ENCODE measurements at regions not wholly inside any gene's neighbourhood (a gene's known extent, or its start where the extent isn't known, plus 50 kb on each side); places are given as distances from the start of the nearest gene placed in this dataset.

DNA sequence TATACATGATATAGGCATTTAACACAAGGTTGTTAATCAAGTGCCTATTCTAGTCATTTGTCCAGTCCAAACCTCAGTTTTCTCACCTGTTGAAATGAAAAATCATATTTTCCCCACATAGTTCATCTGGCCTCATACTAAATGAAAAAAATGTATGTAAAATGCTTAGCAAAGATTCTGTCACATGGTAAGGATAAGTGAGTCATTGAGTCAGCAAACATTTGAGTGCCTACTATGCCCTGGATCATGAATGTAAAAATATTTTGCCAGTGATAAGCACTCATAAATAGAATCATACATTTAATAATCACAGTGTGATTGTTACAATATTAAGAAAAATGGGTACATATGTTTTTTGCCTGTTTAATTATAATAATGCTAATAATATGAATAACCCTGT lies 181.2 kb upstream of the PAPPA start:
- POLR2A ChIA-PET, result interaction anchor here (1.3 kb wide), 1 partner anchor 28 kb away, joined by 5 read pairs; no protein-coding TSS in a partner anchor
- no peak for ATAC-seq
- no peaks in the 10 kb centered on the region for H3K27me3 ChIP-seq (ENCODE audit: control insufficient read depth in 1 of 2, insufficient read depth in 2 of 2, low read length in 2 of 2)
- intact Hi-C loops (cut with micrococcal nuclease; ENCODE audit: unreplicated experiment), result no loop called here
- TF ChIP-seq ELF4 (CRISPR knock-in tag; IDR thresholded peaks at IDR 0.05; ENCODE audit: borderline replicate concordance) (no peak), ZNF274 (CRISPR knock-in tag; IDR thresholded peaks at IDR 0.05) (no peak), ZNF207 (IDR thresholded peaks at IDR 0.05; ENCODE audit: borderline replicate concordance) (no peak), NFRKB (IDR thresholded peaks at IDR 0.05) (no peak), XBP1 (CRISPR knock-in tag; IDR thresholded peaks at IDR 0.05) (no peak), ZBTB2 (CRISPR knock-in tag; IDR thresholded peaks at IDR 0.05; ENCODE audit: low read depth) (no peak), CREB1 (IDR thresholded peaks at IDR 0.05) (no peak), CREB1 (CRISPR knock-in tag; IDR thresholded peaks at IDR 0.05) (no peak), MAFF (IDR thresholded peaks at IDR 0.05; ENCODE audit: low read depth, low read length) (no peak), RFXANK (CRISPR knock-in tag; IDR thresholded peaks at IDR 0.05) (no peak), SUZ12 (IDR thresholded peaks at IDR 0.05; ENCODE audit: low read depth, low read length) (no peak), ZSCAN31 (CRISPR knock-in tag; IDR thresholded peaks at IDR 0.05; ENCODE audit: low read depth) (no peak), HIC2 (CRISPR knock-in tag; IDR thresholded peaks at IDR 0.05; ENCODE audit: low read depth) (no peak), ZNF569 (CRISPR knock-in tag; IDR thresholded peaks at IDR 0.05; ENCODE audit: borderline replicate concordance) (no peak)
- TF ChIP-seq, protein P1, sequence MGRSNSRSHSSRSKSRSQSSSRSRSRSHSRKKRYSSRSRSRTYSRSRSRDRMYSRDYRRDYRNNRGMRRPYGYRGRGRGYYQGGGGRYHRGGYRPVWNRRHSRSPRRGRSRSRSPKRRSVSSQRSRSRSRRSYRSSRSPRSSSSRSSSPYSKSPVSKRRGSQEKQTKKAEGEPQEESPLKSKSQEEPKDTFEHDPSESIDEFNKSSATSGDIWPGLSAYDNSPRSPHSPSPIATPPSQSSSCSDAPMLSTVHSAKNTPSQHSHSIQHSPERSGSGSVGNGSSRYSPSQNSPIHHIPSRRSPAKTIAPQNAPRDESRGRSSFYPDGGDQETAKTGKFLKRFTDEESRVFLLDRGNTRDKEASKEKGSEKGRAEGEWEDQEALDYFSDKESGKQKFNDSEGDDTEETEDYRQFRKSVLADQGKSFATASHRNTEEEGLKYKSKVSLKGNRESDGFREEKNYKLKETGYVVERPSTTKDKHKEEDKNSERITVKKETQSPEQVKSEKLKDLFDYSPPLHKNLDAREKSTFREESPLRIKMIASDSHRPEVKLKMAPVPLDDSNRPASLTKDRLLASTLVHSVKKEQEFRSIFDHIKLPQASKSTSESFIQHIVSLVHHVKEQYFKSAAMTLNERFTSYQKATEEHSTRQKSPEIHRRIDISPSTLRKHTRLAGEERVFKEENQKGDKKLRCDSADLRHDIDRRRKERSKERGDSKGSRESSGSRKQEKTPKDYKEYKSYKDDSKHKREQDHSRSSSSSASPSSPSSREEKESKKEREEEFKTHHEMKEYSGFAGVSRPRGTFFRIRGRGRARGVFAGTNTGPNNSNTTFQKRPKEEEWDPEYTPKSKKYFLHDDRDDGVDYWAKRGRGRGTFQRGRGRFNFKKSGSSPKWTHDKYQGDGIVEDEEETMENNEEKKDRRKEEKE (IDR thresholded peaks at IDR 0.05), result no peak
- in situ Hi-C loops (cut with HindIII; ENCODE audit: extremely low pct_ligation_motif_present, low pct_unique_long_range_greater_than_20kb), result no loop called here
- H3K9ac ChIP-seq (ENCODE audit: insufficient read depth, low read depth, low read length), result no peak overlapping the region
- H3K4me2 ChIP-seq (ENCODE audit: low read depth, low read length), result no peak overlapping the region
- no peaks in the 10 kb centered on the region for H3K79me2 ChIP-seq (ENCODE audit: insufficient read depth, low read length)
- H3K4me1 ChIP-seq (ENCODE audit: insufficient read depth, low read length), result no peaks in the 10 kb centered on the region
- no TSS peak for BruUV-seq (replicated peaks)
- H4K20me1 ChIP-seq (ENCODE audit: insufficient read depth, low read length), result no peaks in the 10 kb centered on the region
- H2AFZ ChIP-seq (ENCODE audit: low read length), result no peak overlapping the region
- no peak for DNase-seq (ENCODE audit: low spot score)
- no peak overlapping the region for H3K4me3 ChIP-seq (replicated peaks in 1 of 3; ENCODE audit: insufficient read depth in 1 of 3, low read depth in 2 of 3, low read length in 3 of 3)
- no peak overlapping the region for H3K27ac ChIP-seq (ENCODE audit: extremely low read length, insufficient read depth, low read length)
- FAIRE-seq, result no peak
- CTCF ChIA-PET (ENCODE audit: low intra/inter-chr PET ratio, low total read pairs), result no interaction called here
- no peaks in the 10 kb centered on the region for H3K9me3 ChIP-seq (ENCODE audit: low read length)
- no peaks in the 10 kb centered on the region for H3K36me3 ChIP-seq (replicated peaks in 1 of 2; ENCODE audit: control insufficient read depth in 1 of 2, insufficient read depth in 2 of 2, low read length in 2 of 2)
